NCI-H524 (cell line): ENCODE measurements at regions not wholly inside any gene's neighbourhood (a gene's known extent, or its start where the extent isn't known, plus 50 kb on each side); places are given as distances from the start of the nearest gene placed in this dataset.

Experiments used
- DNase-seq, 2 experiments: peaks; one replicate each; lab custom pipeline; 2025; lab: John Stamatoyannopoulos, UW

GRCh38 chr10:58932577-58933314 lies 243.7 kb upstream of the PHYHIPL start:
- DNase-seq = no peak

- no peak for DNase-seq
Observed at GRCh38 chr10:58936364-58936763, 240.1 kb upstream of the PHYHIPL start.

GRCh38 chr10:58937423-58937822 lies 239.0 kb upstream of the PHYHIPL start:
- no peak for DNase-seq

GRCh38 chr10:58942724-58943123 lies 233.7 kb upstream of the PHYHIPL start:
- no peak for DNase-seq

- no peak for DNase-seq
Observed at GRCh38 chr10:58943256-58943890, 233.1 kb upstream of the PHYHIPL start.

- DNase-seq = no peak
Observed at GRCh38 chr10:58943960-58944359, 232.5 kb upstream of the PHYHIPL start.

GRCh38 chr10:58948303-58948702 lies 228.1 kb upstream of the PHYHIPL start:
- DNase-seq = no peak

GRCh38 chr10:58950618-58951017 lies 225.8 kb upstream of the PHYHIPL start:
- no peak for DNase-seq

- DNase-seq = no peak
Observed at GRCh38 chr10:58951087-58951486, 225.4 kb upstream of the PHYHIPL start.

GRCh38 chr10:58951746-58952145 lies 224.7 kb upstream of the PHYHIPL start:
- no peak for DNase-seq

- DNase-seq = no peak
Observed at GRCh38 chr10:58952162-58952601, 224.3 kb upstream of the PHYHIPL start.

GRCh38 chr10:58952747-58953466 lies 223.5 kb upstream of the PHYHIPL start:
- DNase-seq = peak in 1 of 2 experiments; percentile 25

GRCh38 chr10:58954178-58954577 lies 222.3 kb upstream of the PHYHIPL start:
- no peak for DNase-seq

- no peak for DNase-seq
Observed at GRCh38 chr10:58955615-58956014, 220.8 kb upstream of the PHYHIPL start.

- DNase-seq = no peak
Observed at GRCh38 chr10:58956926-58957325, 219.5 kb upstream of the PHYHIPL start.

- DNase-seq = no peak
Observed at GRCh38 chr10:58957517-58957916, 218.9 kb upstream of the PHYHIPL start.

GRCh38 chr10:58963101-58963534 lies 213.3 kb upstream of the PHYHIPL start:
- peak in 1 of 2 experiments; percentile 5 for DNase-seq

- DNase-seq = no peak
Observed at GRCh38 chr10:58963723-58964124, 212.7 kb upstream of the PHYHIPL start.

- no peak for DNase-seq
Observed at GRCh38 chr10:58965855-58966254, 210.6 kb upstream of the PHYHIPL start.

- DNase-seq = no peak
Observed at GRCh38 chr10:58967551-58968388, 208.7 kb upstream of the PHYHIPL start.

GRCh38 chr10:58968389-58968755 lies 208.1 kb upstream of the PHYHIPL start:
- DNase-seq = no peak

- no peak for DNase-seq
Observed at GRCh38 chr10:58969576-58969975, 206.9 kb upstream of the PHYHIPL start.
